IMR-90 (cell line): ENCODE measurements at regions not wholly inside any gene's neighbourhood (a gene's known extent, or its start where the extent isn't known, plus 50 kb on each side); places are given as distances from the start of the nearest gene placed in this dataset.

Source experiments
- ATAC-seq: fragments of 200-7000 bp; cut with Tn5 transposase; 2 replicates; pipeline ENCODE4 v1.9.1; 2020; ENCODE audit warnings: low read depth, mild to moderate bottlenecking, moderate library complexity
- BruUV-seq: library from RNA; stranded (reverse); fragments of 400-500 nt; replicated peaks from 2 replicates; lab custom pipeline; 2021; lab: Mats Ljungman, UMichigan
- CTCF ChIA-PET: fragments of 300-600 bp; formaldehyde crosslinking; extraction: SDS; loops from one replicate; lab custom pipeline; 2021; ENCODE audit warnings: antibody characterized with exemption; lab: Yijun Ruan, JAX
- POLR2A ChIA-PET: fragments of 300-600 bp; sonication (Branson Sonifier 250); formaldehyde crosslinking; loops from one replicate; lab custom pipeline; 2022; ENCODE audit warnings: antibody characterized with exemption; ENCODE audit not compliant: unreplicated experiment; lab: Charles Lee
- DNase-seq: peaks from one replicate; pipeline ENCODE4 v3.0.0; 2013
- H2AFZ ChIP-seq: replicated peaks from 2 replicates; pipeline ENCODE3; 2013; ENCODE audit warnings: low read length, mild to moderate bottlenecking; ENCODE audit not compliant: poor library complexity
- H2AK5ac ChIP-seq: 2 replicates; pipeline ENCODE4 v1.6.1; 2013; ENCODE audit warnings: low read depth, low read length, inconsistent platforms
- H2AK9ac ChIP-seq: replicated peaks from 2 replicates; pipeline ENCODE3; 2013; ENCODE audit warnings: mild to moderate bottlenecking, low read depth, low read length, moderate library complexity; ENCODE audit not compliant: poor library complexity
- H2BK120ac ChIP-seq: 2 replicates; pipeline ENCODE4 v1.6.1; 2013; ENCODE audit warnings: low read depth, low read length, inconsistent platforms
- H2BK15ac ChIP-seq: 3 replicates; pipeline ENCODE4 v1.6.1; 2013; ENCODE audit warnings: low read depth, low read length, inconsistent platforms
- H2BK20ac ChIP-seq: 2 replicates; pipeline ENCODE4 v1.6.1; 2013; ENCODE audit warnings: low read depth, mild to moderate bottlenecking, inconsistent platforms, low read length, moderate library complexity
- H2BK5ac ChIP-seq: 2 replicates; pipeline ENCODE4 v1.6.1; 2013; ENCODE audit warnings: mild to moderate bottlenecking, low read depth, low read length, inconsistent platforms; ENCODE audit not compliant: poor library complexity, severe bottlenecking
- H3K14ac ChIP-seq: replicated peaks from 2 replicates; pipeline ENCODE4 v1.6.1; 2013; ENCODE audit warnings: low read depth, low read length, inconsistent platforms
- H3K18ac ChIP-seq: 2 replicates; pipeline ENCODE4 v1.6.1; 2013; ENCODE audit warnings: low read depth, low read length, control low read depth
- H3K23ac ChIP-seq: 2 replicates; pipeline ENCODE4 v1.6.1; 2013; ENCODE audit warnings: low read depth, low read length, inconsistent platforms
- H3K27ac ChIP-seq: 2 replicates; pipeline ENCODE4 v1.5.1; 2013; ENCODE audit warnings: mild to moderate bottlenecking, control low read depth, low read length; ENCODE audit not compliant: insufficient read depth
- H3K27me3 ChIP-seq: 2 replicates; pipeline ENCODE4 v1.6.1; 2013; ENCODE audit warnings: low read length; ENCODE audit not compliant: control insufficient read depth, insufficient read depth
- H3K36me3 ChIP-seq: 2 replicates; pipeline ENCODE4 v1.6.1; 2013; ENCODE audit warnings: low read length, mixed read lengths; ENCODE audit not compliant: control insufficient read depth, insufficient read depth
- H3K4ac ChIP-seq: 2 replicates; pipeline ENCODE4 v1.6.1; 2013; ENCODE audit warnings: low read depth, low read length, inconsistent platforms
- H3K4me1 ChIP-seq: 2 replicates; pipeline ENCODE4 v1.6.1; 2013; ENCODE audit warnings: low read length, mixed read lengths; ENCODE audit not compliant: control insufficient read depth, insufficient read depth
- H3K4me2 ChIP-seq: 2 replicates; pipeline ENCODE4 v1.6.1; 2013; ENCODE audit warnings: low read depth, mild to moderate bottlenecking, control low read depth, low read length, moderate library complexity
- H3K4me3 ChIP-seq: 2 replicates; pipeline ENCODE4 v1.5.1; 2013; ENCODE audit warnings: low read depth, mild to moderate bottlenecking, control low read depth, low read length, moderate library complexity; ENCODE audit not compliant: insufficient read depth
- H3K56ac ChIP-seq: 2 replicates; pipeline ENCODE4 v1.6.1; 2013; ENCODE audit warnings: low read length, inconsistent platforms; ENCODE audit not compliant: insufficient read depth; ENCODE audit errors: extremely low read depth
- H3K79me1 ChIP-seq, 2 experiments: 2 replicates each; pipeline ENCODE4 v1.6.1; 2013; ENCODE audit warnings: low read length in 2 of 2, inconsistent platforms in 1 of 2, low read depth in 1 of 2
- H3K9ac ChIP-seq: 2 replicates; pipeline ENCODE4 v1.6.1; 2013; ENCODE audit warnings: low read depth, low read length, control low read depth
- H3K9me1 ChIP-seq: 2 replicates; pipeline ENCODE4 v1.6.1; 2013; ENCODE audit warnings: low read length, inconsistent platforms; ENCODE audit not compliant: insufficient read depth
- H3K9me3 ChIP-seq: 2 replicates; pipeline ENCODE4 v1.6.1; 2013; ENCODE audit warnings: low read length; ENCODE audit not compliant: control insufficient read depth, insufficient read depth
- H4K20me1 ChIP-seq: 2 replicates; pipeline ENCODE4 v1.6.1; 2013; ENCODE audit warnings: low read length, inconsistent platforms; ENCODE audit not compliant: insufficient read depth
- H4K5ac ChIP-seq: 2 replicates; pipeline ENCODE4 v1.6.1; 2013; ENCODE audit warnings: mild to moderate bottlenecking, low read depth, low read length, control low read depth
- H4K8ac ChIP-seq, 2 experiments: 2 replicates each; pipeline ENCODE4 v1.6.1; 2013; ENCODE audit warnings: low read depth in 2 of 2, low read length in 2 of 2, control low read depth in 1 of 2, inconsistent platforms in 1 of 2
- H4K91ac ChIP-seq: 2 replicates; pipeline ENCODE4 v1.6.1; 2013; ENCODE audit warnings: low read depth, low read length, inconsistent platforms; ENCODE audit not compliant: insufficient read depth
- BHLHE40 ChIP-seq: fragments of 150-350 bp; IDR thresholded peaks from 2 replicates; pipeline ENCODE4 v1.6.1; 2016; ENCODE audit warnings: mild to moderate bottlenecking, low read depth, low read length
- MAFK ChIP-seq: IDR thresholded peaks from 2 replicates; pipeline ENCODE4 v1.6.1; 2012; ENCODE audit warnings: low read depth, low read length, improper control_type of control experiment
- MAZ ChIP-seq: IDR thresholded peaks from 2 replicates; pipeline ENCODE4 v1.6.1; 2012; ENCODE audit warnings: low read depth, mild to moderate bottlenecking, low read length, improper control_type of control experiment, moderate library complexity, borderline replicate concordance
- NFE2L2 ChIP-seq: fragments of 150-350 bp; IDR thresholded peaks from 2 replicates; pipeline ENCODE4 v1.6.1; 2016; ENCODE audit warnings: low read depth, mild to moderate bottlenecking, low read length
- RAD21 ChIP-seq: IDR thresholded peaks from 2 replicates; pipeline ENCODE4 v1.6.1; 2012; ENCODE audit warnings: low read length, improper control_type of control experiment
- RCOR1 ChIP-seq: IDR thresholded peaks from 2 replicates; pipeline ENCODE4 v1.6.1; 2012; ENCODE audit warnings: mild to moderate bottlenecking, low read length, improper control_type of control experiment; ENCODE audit not compliant: insufficient replicate concordance
- RFX5 ChIP-seq: IDR thresholded peaks from 2 replicates; pipeline ENCODE4 v1.8.0; 2012; ENCODE audit warnings: low read depth, mild to moderate bottlenecking, low read length, moderate library complexity
- dilution Hi-C: fragments of 300-500 bp; cut with HindIII; formaldehyde crosslinking; loops from one replicate; pipeline ENCODE4 v1.14.3; 2018; ENCODE audit warnings: low sequenced_read_pairs; ENCODE audit not compliant: unreplicated experiment
- in situ Hi-C: fragments of 300-500 bp; cut with MboI; formaldehyde crosslinking; loops from 3 replicates; pipeline ENCODE4 v1.14.3; 2019; ENCODE audit warnings: low sequenced_read_pairs, inconsistent platforms, mixed read lengths
- intact Hi-C: fragments of 100-400 bp; cut with micrococcal nuclease; formaldehyde crosslinking; loops from 2 replicates; pipeline ENCODE4 v1.10.0; 2022
- TF ChIP-seq, protein P1 (sequence below): fragments of 150-350 bp; IDR thresholded peaks from 2 replicates; pipeline ENCODE4 v1.6.1; 2017; ENCODE audit warnings: mild to moderate bottlenecking, antibody characterized with exemption, low read length, low read depth
- TF ChIP-seq, protein P2 (sequence below): conservative IDR thresholded peaks from 2 replicates; pipeline ENCODE4 v1.5.1; 2012; ENCODE audit warnings: mild to moderate bottlenecking, low read depth, low read length, improper control_type of control experiment

DNA sequence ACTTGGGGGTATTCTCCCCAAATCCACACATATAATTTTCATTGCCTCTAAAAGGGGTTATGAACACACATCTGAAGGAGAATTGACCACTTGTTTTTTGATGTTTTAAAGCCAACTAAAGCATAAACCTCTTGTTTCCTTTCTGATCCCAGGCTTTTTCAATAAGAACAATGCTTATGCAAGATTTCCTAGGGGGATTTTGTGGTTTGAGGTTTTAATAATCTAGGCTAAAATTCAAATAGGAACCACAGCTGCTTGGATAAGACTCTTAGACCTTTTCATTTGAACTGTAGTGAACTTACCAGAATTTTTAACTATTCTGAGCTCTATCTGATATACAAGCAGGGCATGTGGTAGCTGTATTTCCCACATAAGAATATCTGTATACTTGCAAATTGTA, 651.1 kb downstream of the ANKRD50 start:
- Histone ChIP-seq H3K56ac (no peak overlapping the region), H3K4ac (no peak overlapping the region), H2BK120ac (no peak overlapping the region), H3K9me1 (no peaks in the 10 kb centered on the region), H3K79me1 (no peaks in the 10 kb centered on the region), H4K8ac (no peak overlapping the region), H4K91ac (no peak overlapping the region), H3K23ac (no peak overlapping the region), H3K9ac (no peak overlapping the region), H2BK5ac (no peak overlapping the region), H3K14ac (no peak overlapping the region), H4K20me1 (no peaks in the 10 kb centered on the region), H2AK5ac (no peak overlapping the region), H3K27me3 (no peaks in the 10 kb centered on the region), H2AK9ac (no peak overlapping the region), H3K4me3 (no peak overlapping the region), H4K5ac (no peak overlapping the region), H3K27ac (no peak overlapping the region), H3K4me2 (no peak overlapping the region), H2BK15ac (no peak overlapping the region), H2AFZ (no peak overlapping the region), H2BK20ac (no peak overlapping the region), H3K9me3 (no peaks in the 10 kb centered on the region), H3K18ac (no peak overlapping the region), H3K36me3 (no peaks in the 10 kb centered on the region), H3K4me1 (peaks cover 4% of the 10 kb centered on the region)
- intact Hi-C loops (no loop called here), in situ Hi-C loops (no loop called here), dilution Hi-C loops (no loop called here)
- no peak for TF ChIP-seq RAD21
- TF ChIP-seq BHLHE40, result no peak
- no peak for TF ChIP-seq MAZ
- TF ChIP-seq NFE2L2, result no peak
- TF ChIP-seq, protein P1, sequence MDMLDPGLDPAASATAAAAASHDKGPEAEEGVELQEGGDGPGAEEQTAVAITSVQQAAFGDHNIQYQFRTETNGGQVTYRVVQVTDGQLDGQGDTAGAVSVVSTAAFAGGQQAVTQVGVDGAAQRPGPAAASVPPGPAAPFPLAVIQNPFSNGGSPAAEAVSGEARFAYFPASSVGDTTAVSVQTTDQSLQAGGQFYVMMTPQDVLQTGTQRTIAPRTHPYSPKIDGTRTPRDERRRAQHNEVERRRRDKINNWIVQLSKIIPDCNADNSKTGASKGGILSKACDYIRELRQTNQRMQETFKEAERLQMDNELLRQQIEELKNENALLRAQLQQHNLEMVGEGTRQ, result no peak
- TF ChIP-seq, protein P2, sequence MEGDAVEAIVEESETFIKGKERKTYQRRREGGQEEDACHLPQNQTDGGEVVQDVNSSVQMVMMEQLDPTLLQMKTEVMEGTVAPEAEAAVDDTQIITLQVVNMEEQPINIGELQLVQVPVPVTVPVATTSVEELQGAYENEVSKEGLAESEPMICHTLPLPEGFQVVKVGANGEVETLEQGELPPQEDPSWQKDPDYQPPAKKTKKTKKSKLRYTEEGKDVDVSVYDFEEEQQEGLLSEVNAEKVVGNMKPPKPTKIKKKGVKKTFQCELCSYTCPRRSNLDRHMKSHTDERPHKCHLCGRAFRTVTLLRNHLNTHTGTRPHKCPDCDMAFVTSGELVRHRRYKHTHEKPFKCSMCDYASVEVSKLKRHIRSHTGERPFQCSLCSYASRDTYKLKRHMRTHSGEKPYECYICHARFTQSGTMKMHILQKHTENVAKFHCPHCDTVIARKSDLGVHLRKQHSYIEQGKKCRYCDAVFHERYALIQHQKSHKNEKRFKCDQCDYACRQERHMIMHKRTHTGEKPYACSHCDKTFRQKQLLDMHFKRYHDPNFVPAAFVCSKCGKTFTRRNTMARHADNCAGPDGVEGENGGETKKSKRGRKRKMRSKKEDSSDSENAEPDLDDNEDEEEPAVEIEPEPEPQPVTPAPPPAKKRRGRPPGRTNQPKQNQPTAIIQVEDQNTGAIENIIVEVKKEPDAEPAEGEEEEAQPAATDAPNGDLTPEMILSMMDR, result no peak
- TF ChIP-seq RFX5, result no peak
- no peak for TF ChIP-seq MAFK
- no peak for TF ChIP-seq RCOR1
- BruUV-seq, result no TSS peak
- DNase-seq, result peak; percentile 44
- POLR2A ChIA-PET, result no interaction called here
- CTCF ChIA-PET, result interaction anchor here (0.6 kb wide), 1 partner anchor 159 kb away, joined by 3 read pairs; no protein-coding TSS in a partner anchor
- no peak for ATAC-seq
